GM21825 (cell line): ENCODE measurements at regions not wholly inside any gene's neighbourhood (a gene's known extent, or its start where the extent isn't known, plus 50 kb on each side); places are given as distances from the start of the nearest gene placed in this dataset.
"Not testable (repeated sequence)": the region's sequence is repeated elsewhere in the genome, so short reads cannot be mapped to it uniquely, and the experiment has no call there.

ENCODE experiments used
- ATAC-seq: cut with Tn5 transposase; IDR thresholded peaks from one replicate; pipeline ENCODE4 v1.9.1; 2021; ENCODE audit warnings: mild to moderate bottlenecking, moderate library complexity; ENCODE audit not compliant: unreplicated experiment

DNA sequence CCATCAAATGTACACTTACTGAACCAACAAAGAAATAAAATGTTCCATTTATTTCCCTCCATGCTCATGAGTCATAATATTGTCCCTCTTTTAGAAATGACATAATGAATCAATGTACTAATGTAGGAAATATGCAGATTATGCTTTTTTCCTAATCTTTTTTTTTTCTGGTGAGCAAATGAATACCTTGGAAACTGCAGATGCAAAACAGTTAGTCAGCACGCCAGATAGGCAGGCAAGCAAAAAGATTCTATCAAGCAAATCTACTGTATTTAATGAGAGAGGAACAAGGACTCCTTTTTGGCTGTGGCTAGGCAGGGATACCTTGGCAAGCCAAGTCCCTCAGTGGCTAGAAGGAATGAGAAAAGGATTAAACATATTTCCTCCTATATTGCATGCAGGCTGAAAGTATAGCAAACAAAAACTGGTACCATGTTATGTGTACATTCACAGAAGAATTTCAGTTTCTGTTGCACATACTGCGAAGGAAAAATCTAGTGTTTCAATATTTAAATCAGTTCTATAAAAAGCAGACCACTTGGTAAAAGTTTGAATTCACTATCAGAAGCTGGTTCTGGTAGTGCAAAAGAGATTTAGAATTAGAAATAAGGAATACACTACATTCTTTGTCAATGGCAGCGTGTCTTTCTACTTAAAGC lies 605.4 kb downstream of the TLE1 start:
- no peak for ATAC-seq

DNA sequence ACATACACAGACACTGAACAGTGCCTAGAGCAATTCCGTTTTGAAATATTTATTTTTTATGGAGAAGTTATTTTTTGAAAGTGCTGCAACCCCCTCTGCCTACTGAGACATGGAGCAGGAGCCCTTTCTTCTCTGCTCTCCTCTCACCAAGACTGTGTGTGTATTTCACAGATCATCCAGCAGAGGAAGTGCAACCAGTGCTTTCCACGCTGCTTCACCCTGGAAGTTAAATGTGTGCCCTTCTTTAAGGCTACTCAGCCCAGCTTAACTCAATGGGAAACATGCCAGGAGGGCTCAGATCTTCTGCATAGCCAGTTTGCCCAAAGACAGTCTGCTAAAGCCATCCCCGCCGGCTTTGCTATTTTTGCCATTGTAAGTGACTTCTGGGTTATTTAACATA lies 606.3 kb downstream of the TLE1 start:
- ATAC-seq: no peak

- no peak for ATAC-seq
These were observed 607.1 kb downstream of the TLE1 start for GRCh38 chr9:81082221-81082620.

GRCh38 chr9:81080900-81081299 lies 608.4 kb downstream of the TLE1 start:
- ATAC-seq: no peak

DNA sequence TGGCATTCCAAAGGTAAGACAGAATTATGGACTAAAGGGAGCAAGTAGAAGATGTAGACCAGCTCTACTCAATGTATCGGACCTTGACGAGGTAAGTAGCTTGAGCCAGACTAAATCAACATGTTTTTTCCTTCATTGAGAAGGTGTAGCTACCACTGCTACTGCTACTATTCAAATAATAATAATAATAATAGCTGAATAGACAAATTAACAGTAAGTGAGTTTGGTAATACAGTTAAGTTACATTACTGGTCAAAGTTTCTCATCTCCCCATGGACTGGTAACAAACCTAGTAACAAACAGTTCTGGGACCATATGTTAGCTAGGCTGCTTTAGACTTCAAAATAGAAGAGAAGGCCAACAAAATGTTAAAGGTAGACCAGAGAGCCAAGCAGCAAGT lies 609.2 kb downstream of the TLE1 start:
- no peak for ATAC-seq

DNA sequence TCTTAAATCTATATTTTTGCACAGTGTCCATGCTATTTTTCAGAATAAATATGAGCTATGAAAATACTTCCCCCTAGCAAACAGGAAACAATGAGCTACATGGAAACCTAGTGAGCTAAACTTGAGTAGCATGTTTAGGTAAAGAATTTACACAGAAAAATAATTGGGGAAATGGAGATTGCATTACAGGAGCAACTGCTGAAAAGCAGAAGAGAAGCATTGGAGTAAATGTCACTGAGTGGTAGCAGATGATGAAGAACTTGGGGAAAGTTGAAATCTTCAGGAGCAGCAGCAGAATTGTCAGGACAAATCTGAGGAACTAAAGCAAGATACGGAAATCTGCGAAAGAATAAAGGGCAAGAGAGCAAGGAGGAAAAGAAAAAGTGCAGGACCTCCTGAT lies 610.3 kb downstream of the TLE1 start:
- ATAC-seq: no peak

GRCh38 chr9:81078555-81078954 lies 610.8 kb downstream of the TLE1 start:
- no peak for ATAC-seq

GRCh38 chr9:81077572-81077971 lies 611.8 kb downstream of the TLE1 start:
- ATAC-seq: no peak

DNA sequence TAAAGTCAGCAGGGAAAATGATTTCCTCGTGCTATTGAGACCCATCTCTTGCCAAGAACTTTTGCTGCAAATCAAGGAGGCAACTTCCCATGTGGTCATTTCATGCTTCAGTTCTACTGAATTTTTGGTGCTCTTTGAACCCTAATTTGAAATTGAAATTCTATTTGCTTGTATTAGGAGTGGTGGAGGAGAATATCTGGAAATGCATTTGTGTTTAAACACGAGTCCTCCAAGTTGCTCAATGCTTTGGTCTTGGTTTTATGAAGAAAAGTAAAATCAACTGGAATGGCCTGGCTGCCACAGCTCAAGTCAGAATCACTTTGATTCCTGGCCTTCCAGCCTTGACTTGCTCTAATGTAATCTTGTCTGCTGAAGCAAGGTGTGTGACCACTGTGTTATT lies 613.2 kb downstream of the TLE1 start:
- ATAC-seq: no peak

DNA sequence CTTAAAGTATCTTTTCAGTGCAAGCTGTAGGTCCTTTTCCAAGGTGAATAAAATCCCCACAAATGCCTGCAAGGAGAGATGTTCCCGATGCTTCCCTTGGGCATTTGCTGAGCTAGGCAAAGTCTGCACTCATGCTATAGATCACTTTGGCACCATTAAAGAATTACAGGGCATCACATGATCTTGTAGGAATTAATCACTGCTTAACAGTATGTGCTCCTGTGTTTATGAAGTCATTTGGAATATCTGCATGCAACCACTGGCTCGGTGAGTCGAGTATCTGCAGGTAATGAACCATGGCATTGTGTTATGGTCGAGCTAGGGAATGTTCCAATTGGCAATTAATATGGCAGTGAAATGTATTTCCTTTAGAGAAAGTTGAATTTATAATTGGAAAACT lies 615.1 kb downstream of the TLE1 start:
- ATAC-seq: no peak

- ATAC-seq: no peak
These were observed 615.5 kb downstream of the TLE1 start for GRCh38 chr9:81073821-81074220.

DNA sequence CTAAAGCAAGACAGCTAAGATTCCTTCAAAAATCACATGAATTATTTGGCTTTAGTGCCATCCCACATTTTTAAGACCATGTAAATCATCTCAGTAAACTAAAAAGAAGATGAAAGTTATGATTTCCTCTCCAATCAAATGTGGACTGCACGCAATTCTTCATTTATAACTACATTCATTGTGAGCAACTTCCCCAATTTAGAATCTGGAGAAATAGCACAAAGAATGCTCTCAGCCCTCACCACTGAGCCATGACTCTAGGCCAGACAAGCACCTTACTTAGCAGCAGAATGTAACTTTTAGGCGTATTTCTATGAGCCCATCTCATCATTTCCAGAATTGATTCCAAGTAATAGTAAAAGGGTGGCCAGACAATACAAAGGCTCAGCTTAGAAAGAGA lies 616.6 kb downstream of the TLE1 start:
- no peak for ATAC-seq

DNA sequence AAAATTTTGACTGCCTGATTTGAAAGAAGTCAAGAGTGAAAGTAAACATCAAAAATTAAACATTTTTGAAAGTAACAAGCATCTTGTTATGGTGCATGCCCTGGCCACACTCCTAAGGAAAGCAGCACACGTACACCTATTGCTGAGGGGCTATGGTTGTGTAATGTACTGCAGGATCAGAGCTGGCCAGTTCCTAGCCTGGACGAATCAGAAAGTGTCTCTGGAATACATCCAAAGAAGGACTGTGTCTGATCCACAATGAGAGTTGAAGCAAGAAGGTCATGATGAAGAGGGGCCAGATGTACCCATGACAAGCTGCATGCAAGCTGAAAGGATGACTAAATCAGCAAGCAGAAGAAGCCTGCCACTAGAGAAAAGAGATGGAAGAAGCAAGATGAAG lies 618.2 kb downstream of the TLE1 start:
- ATAC-seq: no peak

DNA sequence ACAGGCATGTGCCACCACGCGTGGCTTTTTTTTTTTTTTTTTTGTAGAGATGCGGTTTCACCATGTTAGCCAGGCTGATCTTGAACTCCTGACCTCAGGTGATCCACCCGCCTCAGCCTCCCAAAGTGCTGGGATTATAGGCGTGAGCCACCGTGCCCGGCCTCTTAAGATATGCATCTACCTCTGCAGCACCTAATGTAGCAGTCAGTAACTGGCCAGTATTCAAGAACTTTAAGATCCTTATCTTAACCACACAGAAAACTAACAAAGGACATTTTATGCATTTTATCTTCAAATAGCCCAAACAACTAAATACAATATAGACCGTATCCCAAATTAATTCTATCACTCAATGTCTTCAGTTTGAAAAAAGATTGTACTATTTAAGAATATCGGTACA lies 618.7 kb downstream of the TLE1 start:
- ATAC-seq: no peak

DNA sequence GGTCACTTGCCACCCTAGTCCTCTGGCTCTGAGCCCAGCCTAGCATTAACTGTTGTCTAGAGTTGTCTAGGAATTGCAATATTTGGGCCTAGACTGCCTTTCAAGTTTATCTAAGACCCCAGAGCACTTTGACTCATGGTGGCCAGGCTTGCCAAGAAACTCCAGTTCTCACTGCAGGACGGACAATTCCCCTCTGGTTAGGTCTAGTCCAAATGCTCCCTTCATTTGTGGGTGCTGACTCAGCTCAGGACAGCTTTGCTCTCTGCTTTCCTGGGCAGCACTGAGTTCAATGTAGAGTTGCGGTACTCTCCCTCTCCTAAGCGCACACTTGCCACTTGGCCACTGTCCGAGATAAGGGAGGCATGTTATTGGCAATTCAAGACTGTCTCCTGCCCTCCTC lies 619.4 kb downstream of the TLE1 start:
- ATAC-seq: no peak

- ATAC-seq: no peak
These were observed 620.1 kb downstream of the TLE1 start for GRCh38 chr9:81069038-81069795.

GRCh38 chr9:81062995-81063394 lies 626.4 kb downstream of the TLE1 start:
- not testable (repeated sequence) for ATAC-seq

DNA sequence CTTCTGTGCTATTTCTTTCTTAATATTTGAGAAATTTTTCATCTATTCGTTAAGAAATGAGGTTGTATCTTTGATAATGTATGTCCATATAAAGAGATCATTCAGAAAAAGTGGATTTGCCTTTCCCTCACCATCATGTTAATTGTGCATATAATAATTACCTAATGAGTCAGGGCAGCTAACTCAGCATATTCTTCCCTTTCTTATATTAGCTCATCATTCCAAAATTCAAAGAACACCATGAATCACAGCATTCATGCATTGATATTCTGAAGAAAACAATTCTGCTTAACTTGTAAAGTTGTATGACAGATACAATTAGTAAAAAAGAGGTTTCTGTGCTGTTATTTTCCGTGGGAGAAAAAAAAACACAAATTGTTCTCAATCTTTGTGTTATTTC lies 630.6 kb downstream of the TLE1 start:
- ATAC-seq: no peak

- ATAC-seq: no peak
These were observed 635.9 kb downstream of the TLE1 start for GRCh38 chr9:81053298-81054025.

DNA sequence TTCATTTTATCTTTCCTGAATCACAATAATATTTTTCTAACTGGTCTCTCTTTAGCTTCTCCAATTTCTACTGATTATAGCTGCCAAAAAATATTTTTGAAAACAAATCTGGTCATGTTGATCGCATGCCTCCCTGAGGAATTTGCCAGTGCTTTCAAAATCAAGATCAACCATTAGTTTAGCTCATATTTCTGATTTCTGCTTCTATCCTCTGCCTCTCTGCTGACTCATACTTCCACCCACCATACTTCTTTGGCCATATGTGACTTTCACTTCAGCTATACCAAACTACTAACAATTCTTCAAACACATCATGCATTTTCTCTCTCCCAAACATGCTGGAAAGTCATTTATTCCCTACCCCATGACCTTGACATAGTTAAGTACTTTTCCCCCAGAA lies 636.5 kb downstream of the TLE1 start:
- ATAC-seq: no peak

DNA sequence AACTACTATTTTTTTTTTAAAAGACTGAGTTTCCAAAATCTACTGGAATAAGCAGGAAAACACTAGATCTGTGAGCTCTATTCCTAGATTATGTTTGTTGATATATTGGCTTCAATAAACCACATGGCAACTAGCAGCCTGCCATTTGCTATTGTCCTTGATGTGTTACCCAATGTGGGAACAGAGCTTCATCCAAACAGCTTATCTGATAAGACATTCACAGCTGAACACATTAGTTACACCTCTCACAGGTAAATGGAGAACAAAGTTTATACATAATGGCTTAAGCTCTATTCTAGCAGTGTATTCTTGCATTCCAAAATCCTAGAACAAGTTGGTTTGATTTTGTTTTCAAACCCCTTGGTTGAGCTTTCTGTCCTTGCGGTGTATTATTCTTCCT lies 642.1 kb downstream of the TLE1 start:
- no peak for ATAC-seq

DNA sequence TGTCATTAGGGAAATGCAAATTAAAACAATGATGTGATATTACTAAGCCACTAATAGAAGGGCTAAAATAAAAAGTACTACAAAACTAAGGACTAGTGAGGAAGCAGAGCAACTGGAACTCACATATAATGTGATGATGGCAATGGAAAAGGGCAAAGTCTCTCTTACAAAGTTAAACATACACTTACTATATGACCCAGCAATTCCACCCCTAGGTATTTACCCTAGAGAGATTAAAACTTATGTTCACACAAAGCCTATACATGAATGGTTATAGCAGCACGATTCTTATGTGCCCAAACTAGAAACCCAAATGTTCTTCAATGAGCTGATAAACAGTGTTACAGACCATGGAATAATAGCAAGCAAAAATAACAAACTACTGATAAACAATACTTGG lies 643.7 kb downstream of the TLE1 start:
- ATAC-seq: no peak
